Memory B cell (primary cell): ENCODE measurements at regions not wholly inside any gene's neighbourhood (a gene's known extent, or its start where the extent isn't known, plus 50 kb on each side); places are given as distances from the start of the nearest gene placed in this dataset.
"Not testable (repeated sequence)": the region's sequence is repeated elsewhere in the genome, so short reads cannot be mapped to it uniquely, and the experiment has no call there.

Experiments
- ATAC-seq: fragments of 150-1000 bp; cut with Tn5 transposase; 2 replicates; pipeline ENCODE4 v1.10.0; 2021; ENCODE audit warnings: low read depth, mild to moderate bottlenecking, moderate library complexity
- DNase-seq, 2 donors: peaks; one replicate each; pipeline ENCODE4 v3.0.0; 2022; ENCODE audit warnings: low spot score in 2 of 2
- H3K27ac Mint-ChIP-seq: one replicate; pipeline ENCODE4 v1.8.0; 2022; ENCODE audit warnings: mild to moderate bottlenecking, moderate library complexity, mixed read lengths
- H3K27me3 Mint-ChIP-seq: one replicate; pipeline ENCODE4 v1.8.0; 2022; ENCODE audit warnings: mixed read lengths
- H3K36me3 Mint-ChIP-seq: one replicate; pipeline ENCODE4 v1.8.0; 2022; ENCODE audit warnings: mild to moderate bottlenecking, mixed read lengths
- H3K4me1 Mint-ChIP-seq: one replicate; pipeline ENCODE4 v1.8.0; 2022; ENCODE audit warnings: mixed read lengths
- H3K4me3 Mint-ChIP-seq: one replicate; pipeline ENCODE4 v1.8.0; 2022; ENCODE audit warnings: mild to moderate bottlenecking, moderate library complexity, mixed read lengths
- H3K9me3 Mint-ChIP-seq: one replicate; pipeline ENCODE4 v1.8.0; 2022; ENCODE audit warnings: mixed read lengths

GRCh38 chr4:178205826-178206225 is 763.6 kb upstream of the AGA start:
- Mint-ChIP-seq H3K27ac (no peak overlapping the region), H3K4me1 (no peaks in the 10 kb centered on the region), H3K36me3 (no peaks in the 10 kb centered on the region), H3K9me3 (peaks cover 11% of the 10 kb centered on the region), H3K27me3 (no peaks in the 10 kb centered on the region), H3K4me3 (no peak overlapping the region)
- no peak for ATAC-seq
- no peak for DNase-seq

GRCh38 chr4:178215309-178215708 is 773.1 kb upstream of the AGA start:
- DNase-seq (no peak), ATAC-seq (no peak)
- Mint-ChIP-seq H3K9me3 (peaks cover 2% of the 10 kb centered on the region), H3K27ac (no peak overlapping the region), H3K4me1 (no peaks in the 10 kb centered on the region), H3K4me3 (no peak overlapping the region), H3K36me3 (no peaks in the 10 kb centered on the region), H3K27me3 (no peaks in the 10 kb centered on the region)

- no peaks in the 10 kb centered on the region for H3K4me1 Mint-ChIP-seq
- ATAC-seq (no peak), DNase-seq (no peak)
- H3K27ac Mint-ChIP-seq = no peak overlapping the region
- H3K9me3 Mint-ChIP-seq = peaks cover 2% of the 10 kb centered on the region
- no peaks in the 10 kb centered on the region for H3K36me3 Mint-ChIP-seq
- no peak overlapping the region for H3K4me3 Mint-ChIP-seq
- no peaks in the 10 kb centered on the region for H3K27me3 Mint-ChIP-seq
These were observed 773.5 kb upstream of the AGA start for GRCh38 chr4:178215763-178216162.

GRCh38 chr4:178226421-178226820 is 784.2 kb upstream of the AGA start:
- DNase-seq = not testable (repeated sequence)

GRCh38 chr4:178233906-178234305 is 791.7 kb upstream of the AGA start:
- no peaks in the 10 kb centered on the region for H3K36me3 Mint-ChIP-seq
- DNase-seq (no peak), ATAC-seq (no peak)
- no peak overlapping the region for H3K27ac Mint-ChIP-seq
- H3K4me1 Mint-ChIP-seq = no peaks in the 10 kb centered on the region
- peaks cover 13% of the 10 kb centered on the region for H3K9me3 Mint-ChIP-seq
- no peak overlapping the region for H3K4me3 Mint-ChIP-seq
- H3K27me3 Mint-ChIP-seq = no peaks in the 10 kb centered on the region

More at GRCh38 chr4:178226421-178226820, 784.2 kb upstream of the AGA start:
- H3K4me3 Mint-ChIP-seq, H3K36me3 Mint-ChIP-seq, H3K27me3 Mint-ChIP-seq, H3K27ac Mint-ChIP-seq, H3K4me1 Mint-ChIP-seq, ATAC-seq: not testable (repeated sequence)
- H3K9me3 Mint-ChIP-seq = peaks cover 18% of the 10 kb centered on the region

GRCh38 chr4:178240891-178241290 is 798.7 kb upstream of the AGA start:
- no peaks in the 10 kb centered on the region for H3K4me1 Mint-ChIP-seq
- DNase-seq (no peak), ATAC-seq (no peak)
- peaks cover 1% of the 10 kb centered on the region for H3K9me3 Mint-ChIP-seq
- H3K36me3 Mint-ChIP-seq = no peaks in the 10 kb centered on the region
- H3K4me3 Mint-ChIP-seq = no peak overlapping the region
- H3K27ac Mint-ChIP-seq = no peak overlapping the region
- no peaks in the 10 kb centered on the region for H3K27me3 Mint-ChIP-seq

- Mint-ChIP-seq H3K27me3 (no peaks in the 10 kb centered on the region), H3K4me1 (no peaks in the 10 kb centered on the region), H3K9me3 (peaks cover 1% of the 10 kb centered on the region), H3K36me3 (no peaks in the 10 kb centered on the region), H3K27ac (no peak overlapping the region), H3K4me3 (no peak overlapping the region)
- ATAC-seq (no peak), DNase-seq (no peak)
These were observed 799.4 kb upstream of the AGA start for GRCh38 chr4:178241601-178242118.

GRCh38 chr4:178242655-178243054 is 800.4 kb upstream of the AGA start:
- H3K4me3 Mint-ChIP-seq = no peak overlapping the region
- no peak overlapping the region for H3K27ac Mint-ChIP-seq
- no peaks in the 10 kb centered on the region for H3K4me1 Mint-ChIP-seq
- H3K36me3 Mint-ChIP-seq = no peaks in the 10 kb centered on the region
- no peaks in the 10 kb centered on the region for H3K27me3 Mint-ChIP-seq
- no peak for ATAC-seq
- DNase-seq = no peak
- peaks cover 1% of the 10 kb centered on the region for H3K9me3 Mint-ChIP-seq

GRCh38 chr4:178244785-178245184 is 802.5 kb upstream of the AGA start:
- Mint-ChIP-seq H3K27me3 (no peaks in the 10 kb centered on the region), H3K4me1 (no peaks in the 10 kb centered on the region), H3K27ac (no peak overlapping the region), H3K9me3 (peaks cover 3% of the 10 kb centered on the region), H3K36me3 (no peaks in the 10 kb centered on the region), H3K4me3 (no peak overlapping the region)
- DNase-seq (no peak), ATAC-seq (no peak)

- no peak for DNase-seq
- Mint-ChIP-seq H3K27me3 (no peaks in the 10 kb centered on the region), H3K36me3 (no peaks in the 10 kb centered on the region), H3K4me3 (no peak overlapping the region), H3K4me1 (no peaks in the 10 kb centered on the region), H3K9me3 (peaks cover 3% of the 10 kb centered on the region), H3K27ac (no peak overlapping the region)
- no peak for ATAC-seq
These were observed 812.9 kb upstream of the AGA start for GRCh38 chr4:178255172-178255571.

GRCh38 chr4:178258603-178259002 is 816.4 kb upstream of the AGA start:
- Mint-ChIP-seq H3K4me3 (no peak overlapping the region), H3K4me1 (no peaks in the 10 kb centered on the region), H3K27me3 (no peaks in the 10 kb centered on the region), H3K36me3 (no peaks in the 10 kb centered on the region), H3K9me3 (peaks cover 5% of the 10 kb centered on the region), H3K27ac (no peak overlapping the region)
- no peak for ATAC-seq
- no peak for DNase-seq

GRCh38 chr4:178259566-178259965 is 817.3 kb upstream of the AGA start:
- H3K9me3 Mint-ChIP-seq = peaks cover 5% of the 10 kb centered on the region
- no peaks in the 10 kb centered on the region for H3K27me3 Mint-ChIP-seq
- no peaks in the 10 kb centered on the region for H3K4me1 Mint-ChIP-seq
- no peak overlapping the region for H3K4me3 Mint-ChIP-seq
- no peak for ATAC-seq
- no peak overlapping the region for H3K27ac Mint-ChIP-seq
- no peaks in the 10 kb centered on the region for H3K36me3 Mint-ChIP-seq
- DNase-seq = no peak

GRCh38 chr4:178264001-178264400 is 821.8 kb upstream of the AGA start:
- H3K36me3 Mint-ChIP-seq = no peaks in the 10 kb centered on the region
- H3K4me1 Mint-ChIP-seq = no peaks in the 10 kb centered on the region
- no peak overlapping the region for H3K4me3 Mint-ChIP-seq
- no peaks in the 10 kb centered on the region for H3K27me3 Mint-ChIP-seq
- peaks cover 6% of the 10 kb centered on the region for H3K9me3 Mint-ChIP-seq
- H3K27ac Mint-ChIP-seq = no peak overlapping the region
- no peak for ATAC-seq
- DNase-seq = no peak

GRCh38 chr4:178271386-178271785 is 829.1 kb upstream of the AGA start:
- H3K4me3 Mint-ChIP-seq = no peak overlapping the region
- no peaks in the 10 kb centered on the region for H3K4me1 Mint-ChIP-seq
- H3K36me3 Mint-ChIP-seq = no peaks in the 10 kb centered on the region
- H3K9me3 Mint-ChIP-seq = peaks cover 6% of the 10 kb centered on the region
- H3K27me3 Mint-ChIP-seq = no peaks in the 10 kb centered on the region
- ATAC-seq (no peak), DNase-seq (no peak)
- H3K27ac Mint-ChIP-seq = no peak overlapping the region

GRCh38 chr4:178273168-178273567 is 830.9 kb upstream of the AGA start:
- peaks cover 3% of the 10 kb centered on the region for H3K9me3 Mint-ChIP-seq
- no peak overlapping the region for H3K4me3 Mint-ChIP-seq
- ATAC-seq = no peak
- no peak for DNase-seq
- no peaks in the 10 kb centered on the region for H3K4me1 Mint-ChIP-seq
- H3K27me3 Mint-ChIP-seq = no peaks in the 10 kb centered on the region
- H3K27ac Mint-ChIP-seq = no peak overlapping the region
- no peaks in the 10 kb centered on the region for H3K36me3 Mint-ChIP-seq
